Spleen (tissue), 7 donors: ENCODE measurements at regions not wholly inside any gene's neighbourhood (a gene's known extent, or its start where the extent isn't known, plus 50 kb on each side); places are given as distances from the start of the nearest gene placed in this dataset.

ENCODE experiments used
- CTCF ChIP-seq, 11 experiments: fragments of 200-600 bp in 7 of 11; fragments of 450-650 bp in 4 of 11; sonication (generic) in 4 of 11; IDR thresholded peaks in 8 of 11; conservative IDR thresholded peaks in 3 of 11; 1 replicate in 7 of 11; 2 replicates in 4 of 11; pipeline versions ENCODE4 v1.4.0 to v1.8.0; 2016 to 2021; ENCODE audit warnings: antibody characterized with exemption in 11 of 11, inconsistent platforms in 4 of 11, mild to moderate bottlenecking in 1 of 11
- POLR2AphosphoS5 ChIP-seq, 3 donors: sonication (generic); formaldehyde crosslinking; IDR thresholded peaks; one replicate each; pipeline ENCODE4 v1.5.1; 2017; ENCODE audit warnings: antibody characterized with exemption in 3 of 3
- donor health status: DM: no; HTN: no; CAD: no; lungs with moderate emphysema.
- donor health status: DM: no; HTN: no; CAD: no.
- donor health status: DM: no; HTN: no; CAD: no.

- TF ChIP-seq POLR2AphosphoS5 (IDR thresholded peaks at IDR 0.05), result no peak
- TF ChIP-seq CTCF (IDR thresholded peaks at IDR 0.05 in 8 of 11, conservative IDR thresholded peaks at IDR 0.05 in 3 of 11), result no peak
Measured at GRCh38 chr9:108496846-108497245, 358.9 kb downstream of the ACTL7B start.
